Astrocyte of the spinal cord (primary cell): ENCODE measurements at regions not wholly inside any gene's neighbourhood (a gene's known extent, or its start where the extent isn't known, plus 50 kb on each side); places are given as distances from the start of the nearest gene placed in this dataset.

Source experiments
- DNase-seq: peaks from one replicate; pipeline ENCODE4 v3.0.0; 2011; ENCODE audit warnings: low read depth, low spot score
- H3K4me3 ChIP-seq: 2 replicates; pipeline ENCODE4 v1.5.1; 2011; ENCODE audit warnings: low read depth, mild to moderate bottlenecking, low read length, moderate library complexity
- CTCF ChIP-seq: IDR thresholded peaks from 2 replicates; pipeline ENCODE4 v1.5.1; 2012; ENCODE audit warnings: low read depth, mild to moderate bottlenecking, low read length, inconsistent platforms
- in situ Hi-C: cut with HindIII; loops from 2 replicates; pipeline ENCODE4 v1.10.0; 2017; ENCODE audit warnings: low sequenced_read_pairs

GRCh38 chr15:25233766-25234350 is 205.0 kb downstream of the UBE3A start:
- no peak for DNase-seq
- in situ Hi-C loops: no loop called here
- no peak for TF ChIP-seq CTCF
- no peak overlapping the region for H3K4me3 ChIP-seq

- no peak for TF ChIP-seq CTCF
- DNase-seq: no peak
- in situ Hi-C loops: no loop called here
- no peak overlapping the region for H3K4me3 ChIP-seq
Observed at GRCh38 chr15:25234831-25235230, 204.0 kb downstream of the UBE3A start.

DNA sequence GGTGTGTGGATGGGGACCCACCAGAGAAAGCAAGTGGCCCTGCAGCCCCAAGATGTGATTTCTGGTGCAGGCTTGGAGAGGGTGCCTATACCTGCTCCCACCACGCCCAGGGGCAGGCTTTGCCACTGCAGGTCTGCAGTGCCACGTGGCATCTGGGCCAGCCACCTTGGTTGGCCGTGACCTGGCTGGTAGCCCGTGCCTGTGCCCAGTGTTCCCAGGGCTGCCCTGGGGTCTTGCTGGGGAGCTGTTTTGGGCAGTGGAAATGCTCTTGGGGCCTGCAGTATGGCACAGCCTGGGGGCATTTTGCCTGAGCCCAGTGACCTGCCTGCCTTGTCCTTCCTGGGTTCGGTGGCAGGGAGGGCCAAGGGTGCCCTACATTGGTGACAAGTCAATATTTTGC is 203.4 kb downstream of the UBE3A start:
- no peak overlapping the region for H3K4me3 ChIP-seq
- in situ Hi-C loops: no loop called here
- TF ChIP-seq CTCF: no peak
- no peak for DNase-seq

- no peak overlapping the region for H3K4me3 ChIP-seq
- no peak for DNase-seq
- in situ Hi-C loops: no loop called here
- TF ChIP-seq CTCF: no peak
Observed at GRCh38 chr15:25236143-25236860, 202.5 kb downstream of the UBE3A start.

DNA sequence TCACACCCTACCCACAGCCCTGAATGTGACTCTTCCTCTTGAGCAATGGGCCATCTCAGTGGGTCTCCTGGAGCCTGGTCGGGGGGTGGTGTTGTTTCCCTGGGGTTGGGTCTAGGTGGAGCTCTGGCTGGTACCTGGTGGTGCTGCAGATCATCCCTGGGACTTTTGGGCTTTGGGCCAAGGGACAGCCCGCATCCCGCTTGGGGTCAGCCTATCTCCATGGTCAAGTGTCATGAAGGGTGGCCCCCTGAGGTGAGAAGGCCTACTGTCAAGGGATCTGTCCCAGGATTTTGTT is 202.0 kb downstream of the UBE3A start:
- DNase-seq: no peak
- in situ Hi-C loops: no loop called here
- no peak overlapping the region for H3K4me3 ChIP-seq
- no peak for TF ChIP-seq CTCF

DNA sequence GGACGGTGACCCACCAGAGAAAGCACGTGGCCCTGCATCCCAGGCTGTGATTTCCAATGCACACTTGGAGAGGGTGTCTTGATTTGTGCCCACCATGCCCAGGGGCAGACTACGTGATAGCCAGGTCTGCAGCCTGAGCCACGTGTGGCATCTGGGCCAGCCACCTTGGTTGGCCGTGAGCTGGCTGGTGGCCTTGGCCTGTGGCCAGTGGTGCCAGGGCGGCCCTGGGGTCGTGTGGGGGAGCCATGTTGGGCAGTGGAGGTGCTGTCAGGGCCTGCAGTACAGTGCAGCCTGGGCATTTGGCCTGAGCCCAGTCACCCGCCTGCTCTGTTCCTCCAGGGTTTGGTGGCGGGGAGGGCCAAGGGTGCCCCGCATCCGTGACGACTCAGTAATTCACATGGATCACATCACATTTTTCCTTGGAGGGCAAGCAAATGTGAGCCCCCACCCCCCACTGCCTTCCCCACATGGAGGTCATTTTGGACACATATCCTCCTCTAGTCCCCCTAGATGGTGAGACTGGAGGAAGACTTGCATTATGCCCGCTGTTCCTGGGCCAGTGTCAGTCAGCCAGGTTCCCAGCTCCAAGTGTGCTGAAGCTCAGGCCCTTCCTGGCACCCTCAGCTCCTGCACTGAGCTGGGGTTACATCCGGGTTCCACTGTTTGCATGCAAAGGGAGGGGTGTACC is 201.4 kb downstream of the UBE3A start:
- no peak overlapping the region for H3K4me3 ChIP-seq
- no peak for TF ChIP-seq CTCF

More for the DNA sequence above, 201.4 kb downstream of the UBE3A start:
- in situ Hi-C loops: no loop called here
- no peak for DNase-seq
